OCI-LY3 (cell line): ENCODE measurements at regions not wholly inside any gene's neighbourhood (a gene's known extent, or its start where the extent isn't known, plus 50 kb on each side); places are given as distances from the start of the nearest gene placed in this dataset.

Experiments
- CTCF ChIP-seq: fragments of 200-600, 300-600 bp; sonication (generic); IDR thresholded peaks from 2 replicates; pipeline ENCODE4 v1.5.1; 2014; ENCODE audit warnings: antibody characterized with exemption, low read length, low read depth
- EZH2phosphoT487 ChIP-seq: fragments of 200-600 bp; shearing (Covaris generic); IDR thresholded peaks from 2 replicates; pipeline ENCODE4 v1.6.1; 2018; ENCODE audit warnings: antibody characterized with exemption, mixed run types, low read depth

- no peak for TF ChIP-seq CTCF
- TF ChIP-seq EZH2phosphoT487: no peak
Measured at GRCh38 chr16:79288066-79288465, 312.5 kb downstream of the MAF start.
